ENCODE measurements at regions not wholly inside any gene's neighbourhood (a gene's known extent, or its start where the extent isn't known, plus 50 kb on each side); places are given as distances from the start of the nearest gene placed in this dataset.

- TF ChIP-seq CTCF (conservative IDR thresholded peaks at IDR 0.05 in 1 of 2, IDR thresholded peaks at IDR 0.05 in 1 of 2; ENCODE audit: extremely low read depth in 1 of 2, insufficient read depth in 1 of 2, low read depth in 1 of 2, low read length in 2 of 2) (no peak), EZH2 (IDR thresholded peaks at IDR 0.05; ENCODE audit: borderline replicate concordance, low read length) (no peak)
Measured at GRCh38 chr20:7629880-7630279, 310.4 kb downstream of the HAO1 start.

All from mammary epithelial cell (primary cell).